G401 (cell line): ENCODE measurements at regions not wholly inside any gene's neighbourhood (a gene's known extent, or its start where the extent isn't known, plus 50 kb on each side); places are given as distances from the start of the nearest gene placed in this dataset.

Experiments used
- DNase-seq: peaks from one replicate; pipeline ENCODE4 v3.0.0-alpha.2; 2015; ENCODE audit warnings: low spot score
- in situ Hi-C: cut with HindIII; loops from 2 replicates; pipeline ENCODE4 v1.10.0; 2016; ENCODE audit warnings: low sequenced_read_pairs, mixed read lengths

DNA sequence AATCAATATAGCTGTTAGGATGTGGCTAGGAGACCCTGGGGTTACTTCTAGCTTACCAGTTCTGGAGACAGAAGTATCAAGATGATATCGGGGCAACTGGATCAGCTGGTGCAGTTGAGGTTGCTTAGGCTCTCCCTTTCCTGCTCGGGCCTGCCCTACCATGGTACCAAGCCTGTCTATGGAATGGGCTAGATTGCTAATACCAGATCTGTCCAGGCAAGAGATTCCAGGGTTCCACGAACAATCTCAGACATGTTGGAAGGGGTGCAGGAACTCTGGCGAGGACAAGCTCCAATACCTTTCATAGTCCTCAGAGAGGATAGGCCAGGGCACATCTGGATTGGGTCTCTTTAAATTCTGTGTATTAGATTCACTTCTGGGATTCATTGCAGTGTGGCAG, 53.8 kb downstream of the ADM start:
- DNase-seq: no peak
- in situ Hi-C loops: no loop called here

DNA sequence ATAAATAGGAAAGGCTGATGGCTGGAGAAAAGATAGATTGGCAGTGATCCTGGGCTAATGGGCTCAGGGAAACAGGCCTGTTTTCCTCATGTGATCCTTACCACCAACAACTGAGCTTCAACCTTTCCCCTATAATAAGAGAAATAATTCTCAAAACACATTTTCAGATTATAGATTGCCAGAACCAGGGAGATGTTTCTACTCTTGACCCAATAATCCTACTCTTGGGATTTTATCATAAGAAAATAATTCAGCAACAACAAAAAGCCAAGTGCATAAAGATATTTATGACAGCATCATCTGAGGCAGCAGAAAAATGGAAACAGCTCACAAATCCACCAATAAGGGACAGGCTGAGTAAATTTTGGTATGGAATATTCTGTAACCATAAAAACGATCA, 54.3 kb downstream of the ADM start:
- in situ Hi-C loops: no loop called here
- no peak for DNase-seq

DNA sequence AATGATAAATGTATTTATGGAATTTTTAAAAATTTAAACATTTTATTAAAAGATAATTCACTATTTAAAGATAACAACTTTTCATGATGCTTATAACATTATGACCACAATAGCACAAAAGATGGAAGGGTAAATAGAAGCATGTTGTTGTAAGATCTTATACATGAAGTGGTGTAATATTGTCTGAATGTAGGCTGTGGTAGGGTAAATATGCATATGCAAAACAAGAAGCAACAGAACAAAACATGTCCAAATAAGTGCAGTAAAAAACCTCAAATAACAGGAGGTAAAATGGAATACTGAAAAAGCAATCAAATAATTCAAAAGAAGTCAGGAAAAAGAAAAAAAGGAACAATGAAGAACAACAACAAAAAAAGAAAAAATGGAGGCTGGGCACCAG, 56.0 kb downstream of the ADM start:
- in situ Hi-C loops: no loop called here
- DNase-seq: no peak

DNA sequence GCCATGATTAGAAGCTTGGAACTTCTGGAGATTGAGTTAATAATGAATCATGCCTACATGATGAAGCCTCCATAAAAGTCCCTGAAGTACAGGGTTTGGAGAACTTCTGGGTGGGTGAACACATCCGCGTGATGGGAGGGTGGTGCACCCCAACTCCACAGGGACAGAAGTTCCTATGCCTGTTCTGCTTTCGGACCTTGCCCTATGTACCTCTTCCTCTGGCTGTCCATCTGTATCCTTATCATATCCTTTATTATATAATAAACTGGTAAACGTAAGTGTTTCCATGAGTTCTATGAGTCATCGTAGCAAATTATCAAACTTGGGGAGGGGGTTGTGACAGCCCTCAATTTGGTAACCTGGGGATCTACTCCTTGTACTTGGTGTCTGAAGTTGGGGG, 60.2 kb downstream of the ADM start:
- DNase-seq: no peak
- in situ Hi-C loops: no loop called here

DNA sequence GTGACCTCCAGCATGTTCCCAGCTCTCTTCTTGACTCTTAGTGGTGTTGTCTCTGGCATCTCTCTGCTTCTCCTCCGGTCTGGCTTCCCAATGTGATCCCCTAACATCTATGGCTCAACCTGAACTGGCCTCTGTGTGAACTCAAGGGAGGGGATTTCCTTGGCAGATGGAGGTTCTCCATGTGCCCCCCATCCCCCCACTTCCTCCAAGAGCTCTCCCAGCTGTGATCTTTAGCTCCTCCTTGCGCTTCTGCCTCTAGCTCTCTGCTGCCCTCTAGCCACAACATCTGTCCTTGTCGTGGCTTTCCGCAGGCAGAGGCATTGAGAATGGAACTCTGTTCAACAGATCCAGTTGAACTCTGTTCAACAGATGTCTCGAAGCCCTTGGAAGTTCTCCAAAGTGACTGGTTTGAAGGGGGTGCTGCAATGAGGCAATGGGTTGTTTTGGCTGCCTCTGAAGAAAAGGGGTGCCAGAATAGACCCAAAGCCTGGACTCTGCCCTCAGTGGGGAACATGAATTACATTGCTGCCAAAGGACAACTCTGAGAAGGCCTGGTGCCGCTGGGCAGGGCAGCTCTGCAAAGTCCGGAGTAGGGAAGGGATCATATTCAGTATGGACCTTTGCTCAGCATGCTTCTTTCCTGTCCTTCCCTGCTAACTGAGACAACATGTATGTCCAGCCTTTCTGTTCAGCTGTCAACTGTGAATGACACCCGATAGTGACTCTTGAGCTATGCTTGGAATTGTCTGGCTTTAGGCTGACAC, 61.9 kb downstream of the ADM start:
- in situ Hi-C loops: no loop called here

DNA sequence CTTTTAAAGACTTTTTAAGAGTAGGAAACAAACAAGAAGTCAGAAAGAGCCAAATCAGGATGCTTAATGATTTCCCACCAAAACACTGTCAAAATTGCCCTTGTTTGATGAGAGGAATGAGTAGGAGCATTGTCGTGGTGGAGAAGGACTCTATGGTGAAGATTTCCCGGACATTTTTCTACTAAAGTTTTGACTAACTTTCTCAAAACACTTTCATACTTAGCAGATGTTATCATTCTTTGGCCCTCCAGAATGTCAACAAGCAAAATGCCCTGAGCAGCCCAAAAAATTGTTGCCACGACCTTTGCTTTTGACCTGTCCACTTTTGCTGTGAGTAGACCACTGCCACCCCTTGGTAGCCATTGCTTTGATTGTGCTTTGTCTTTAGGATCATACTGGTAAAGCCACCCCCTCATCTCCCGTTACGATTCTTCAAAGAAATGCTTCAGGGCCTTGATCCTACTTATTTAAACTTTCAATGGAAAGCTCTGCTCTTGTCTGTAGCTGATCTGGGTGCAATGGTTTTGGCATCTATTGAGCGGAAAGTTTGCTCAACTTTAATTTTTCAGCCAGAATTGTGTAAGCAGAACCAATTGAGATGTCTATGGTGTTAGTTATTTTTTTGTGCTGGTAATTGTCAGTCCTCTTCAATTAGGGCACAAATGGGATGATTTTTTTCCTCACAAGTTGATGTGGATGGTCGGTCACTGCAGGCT, 67.2 kb downstream of the ADM start:
- in situ Hi-C loops: no loop called here

More for the DNA sequence above, 61.9 kb downstream of the ADM start:
- peak; percentile 52 for DNase-seq

DNA sequence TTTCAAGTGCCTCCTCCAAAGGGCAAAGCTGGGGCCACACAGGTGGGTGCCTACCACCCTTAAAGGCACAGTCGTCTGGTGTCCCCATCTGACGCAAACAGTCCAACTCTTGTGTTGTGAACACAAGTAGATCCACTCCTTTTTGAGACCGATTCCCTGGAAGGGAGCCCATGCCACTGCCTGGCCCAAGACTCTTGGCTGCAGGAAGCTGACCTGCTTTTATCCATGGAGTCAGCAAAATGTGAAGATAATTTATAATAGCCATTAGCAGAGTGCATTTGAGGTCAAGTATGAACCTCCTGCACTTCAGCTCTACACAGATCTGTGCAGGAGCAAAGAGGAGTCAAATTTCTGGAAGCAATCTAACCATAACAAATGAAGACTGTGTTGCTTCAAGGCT, 68.5 kb downstream of the ADM start:
- peak; percentile 22 for DNase-seq
- in situ Hi-C loops: no loop called here

More for the DNA sequence above, 67.2 kb downstream of the ADM start:
- DNase-seq: no peak

DNA sequence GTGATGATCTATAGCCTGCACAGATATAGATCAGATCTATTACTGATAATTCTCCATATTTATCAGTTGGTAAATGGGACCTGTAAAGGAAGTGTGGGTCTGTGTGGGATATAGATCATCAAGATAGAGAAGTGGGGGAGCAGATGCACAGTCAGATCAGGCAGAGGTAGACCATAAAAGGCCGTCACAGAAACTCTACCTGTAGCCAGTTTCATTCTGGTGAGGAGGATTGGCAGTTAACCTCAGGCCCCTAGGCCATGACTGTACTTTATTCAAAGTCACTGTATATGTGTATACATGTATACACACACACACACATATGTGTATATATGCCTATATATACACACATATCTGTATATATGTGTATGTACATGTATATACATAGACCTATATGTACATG, 69.1 kb downstream of the ADM start:
- in situ Hi-C loops: no loop called here
- DNase-seq: no peak

DNA sequence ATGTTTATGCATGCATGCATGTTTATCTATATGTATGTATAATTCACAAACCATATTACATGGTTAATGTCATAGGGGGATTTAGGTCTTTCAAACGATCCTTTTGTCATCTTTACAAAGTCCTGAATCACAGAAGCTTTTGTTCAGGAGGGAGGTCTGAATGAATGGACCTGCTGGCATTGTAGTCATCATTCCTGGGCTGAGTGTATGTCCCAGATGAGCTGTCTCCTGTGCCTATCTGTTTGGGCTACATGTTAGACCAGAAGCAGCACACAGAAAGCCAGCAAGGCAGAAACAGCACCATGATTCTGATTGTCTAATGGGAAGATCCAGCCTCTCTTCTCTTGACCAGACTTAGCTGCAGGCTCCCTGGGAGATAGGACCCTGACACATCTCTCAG, 69.5 kb downstream of the ADM start:
- no peak for DNase-seq
- in situ Hi-C loops: no loop called here

DNA sequence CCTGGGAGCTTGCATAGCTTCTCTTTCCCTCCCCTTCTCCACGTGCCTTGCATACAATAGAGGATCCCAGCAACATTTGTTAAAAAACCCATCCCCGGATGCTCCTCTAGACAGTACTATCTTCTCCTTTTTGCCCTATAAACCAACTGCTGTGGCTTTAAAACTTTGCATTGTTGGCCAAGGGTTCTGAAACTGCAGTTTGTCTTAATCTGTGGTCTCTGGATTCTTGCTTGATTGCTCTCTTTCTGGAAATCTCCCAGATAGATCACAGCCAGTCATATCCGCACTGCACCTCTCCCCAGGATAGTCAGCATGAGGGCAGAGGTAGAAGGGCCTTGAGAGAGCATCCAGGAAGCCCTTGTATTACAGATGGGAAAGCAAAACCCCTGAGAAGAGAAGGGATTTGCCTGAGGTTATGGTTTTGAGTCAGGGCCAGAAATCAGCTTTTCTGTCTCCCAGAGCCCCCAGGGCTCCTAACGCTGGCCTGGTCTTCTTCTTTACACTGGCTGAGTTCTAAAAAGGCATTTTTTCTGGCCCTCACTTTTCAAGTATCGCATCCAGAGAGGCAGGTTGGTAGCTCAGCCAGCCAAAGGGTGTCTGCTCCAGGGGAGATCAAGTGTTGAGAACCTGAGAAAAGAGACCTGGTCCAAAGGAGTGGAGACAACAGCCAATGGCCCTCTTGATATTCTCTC, 70.6 kb downstream of the ADM start:
- DNase-seq: no peak
- in situ Hi-C loops: no loop called here

DNA sequence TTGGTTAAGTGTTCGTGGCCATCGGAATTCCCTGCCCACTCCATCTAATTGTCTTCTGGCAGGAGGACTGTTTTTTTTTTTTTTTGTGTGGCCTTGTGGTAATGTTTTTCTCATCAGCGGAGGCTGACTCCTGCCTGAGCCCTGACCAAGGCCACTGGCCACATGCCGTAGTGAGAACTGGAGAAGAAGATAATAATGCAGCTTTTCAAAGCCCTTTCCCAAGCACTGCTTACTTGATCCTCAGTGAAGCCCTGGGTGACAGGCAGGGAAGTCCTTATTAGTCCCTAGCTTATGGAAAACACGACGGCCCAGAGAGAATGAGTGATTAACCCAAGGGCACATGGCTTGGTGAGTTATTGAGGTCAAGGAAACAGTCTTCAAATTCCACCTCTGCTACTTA, 71.2 kb downstream of the ADM start:
- DNase-seq: no peak
- in situ Hi-C loops: no loop called here

DNA sequence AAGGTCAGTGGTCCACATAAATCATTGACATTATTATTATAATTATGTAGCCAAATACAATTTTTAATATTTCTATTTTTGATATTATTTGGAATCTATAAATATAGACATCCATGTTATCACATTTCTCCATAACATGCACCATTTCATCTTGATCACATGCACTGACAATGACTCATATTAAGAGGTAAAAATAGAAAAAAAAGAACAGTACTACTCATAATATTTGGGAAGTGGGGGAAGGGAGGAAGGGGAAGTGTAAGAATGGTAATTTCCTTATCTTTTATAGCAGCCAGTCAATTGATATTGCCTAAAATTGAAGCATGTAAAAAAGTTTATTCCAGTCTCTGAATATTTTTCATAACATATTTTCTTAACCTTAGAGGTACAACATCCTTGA, 72.3 kb downstream of the ADM start:
- DNase-seq: no peak
- in situ Hi-C loops: no loop called here

DNA sequence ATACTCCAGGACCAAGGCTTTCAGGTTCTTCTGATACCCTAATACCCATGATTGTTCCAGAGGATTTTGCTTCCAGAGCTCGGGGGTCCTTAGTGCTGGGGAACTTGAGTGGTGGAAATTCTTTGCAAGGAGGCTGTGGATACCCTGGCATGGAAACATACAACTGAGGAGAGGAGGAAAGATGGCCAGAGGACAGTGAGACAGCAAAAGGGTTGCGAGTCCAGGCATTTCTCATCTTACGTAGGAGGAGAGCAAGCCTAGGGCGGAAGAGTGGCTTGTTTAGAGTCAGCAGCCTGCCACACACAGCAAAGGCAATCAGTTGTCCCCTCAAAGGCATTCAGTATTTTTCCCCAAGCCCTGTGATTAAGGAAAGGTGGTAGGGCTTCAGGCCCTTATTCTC, 73.5 kb downstream of the ADM start:
- DNase-seq: no peak
- in situ Hi-C loops: no loop called here

DNA sequence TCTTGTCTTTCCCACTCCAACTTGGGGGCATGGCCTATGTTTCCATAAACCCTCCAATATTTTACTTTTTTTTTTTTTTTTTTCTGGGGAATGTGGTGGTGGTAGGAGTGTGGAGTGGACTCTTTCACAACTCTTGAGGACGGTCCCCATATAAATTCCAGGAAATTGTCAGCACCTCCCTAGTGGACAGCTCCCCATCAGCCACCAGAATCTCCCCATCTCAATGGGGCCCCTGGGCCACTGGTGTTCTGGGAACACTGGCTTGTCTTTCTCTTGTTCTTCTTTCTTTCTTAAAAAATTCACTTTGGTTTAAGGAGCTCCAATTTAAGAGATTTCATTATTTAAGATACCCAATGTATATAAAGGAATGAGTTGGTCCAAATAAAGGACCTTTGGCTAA, 74.1 kb downstream of the ADM start:
- in situ Hi-C loops: no loop called here
- no peak for DNase-seq

DNA sequence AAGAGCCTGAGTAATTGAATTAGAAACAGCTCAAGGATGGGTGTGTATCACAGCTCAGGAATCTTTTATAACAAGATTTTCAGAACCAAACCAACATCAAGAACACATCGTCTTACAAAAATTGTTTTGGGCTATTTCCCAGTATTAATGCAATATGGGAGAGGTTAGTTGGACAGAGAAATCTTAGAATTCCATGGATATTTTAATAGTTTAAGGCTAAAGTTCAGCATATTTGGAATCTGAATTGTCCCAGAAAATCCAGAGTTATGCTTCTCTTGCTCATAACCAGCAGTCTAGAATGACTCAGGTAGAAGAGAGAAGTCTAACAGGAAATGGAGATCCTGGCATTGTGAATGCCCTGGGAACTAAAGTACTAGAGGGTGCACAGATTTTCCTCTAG, 74.6 kb downstream of the ADM start:
- no peak for DNase-seq
- in situ Hi-C loops: no loop called here

DNA sequence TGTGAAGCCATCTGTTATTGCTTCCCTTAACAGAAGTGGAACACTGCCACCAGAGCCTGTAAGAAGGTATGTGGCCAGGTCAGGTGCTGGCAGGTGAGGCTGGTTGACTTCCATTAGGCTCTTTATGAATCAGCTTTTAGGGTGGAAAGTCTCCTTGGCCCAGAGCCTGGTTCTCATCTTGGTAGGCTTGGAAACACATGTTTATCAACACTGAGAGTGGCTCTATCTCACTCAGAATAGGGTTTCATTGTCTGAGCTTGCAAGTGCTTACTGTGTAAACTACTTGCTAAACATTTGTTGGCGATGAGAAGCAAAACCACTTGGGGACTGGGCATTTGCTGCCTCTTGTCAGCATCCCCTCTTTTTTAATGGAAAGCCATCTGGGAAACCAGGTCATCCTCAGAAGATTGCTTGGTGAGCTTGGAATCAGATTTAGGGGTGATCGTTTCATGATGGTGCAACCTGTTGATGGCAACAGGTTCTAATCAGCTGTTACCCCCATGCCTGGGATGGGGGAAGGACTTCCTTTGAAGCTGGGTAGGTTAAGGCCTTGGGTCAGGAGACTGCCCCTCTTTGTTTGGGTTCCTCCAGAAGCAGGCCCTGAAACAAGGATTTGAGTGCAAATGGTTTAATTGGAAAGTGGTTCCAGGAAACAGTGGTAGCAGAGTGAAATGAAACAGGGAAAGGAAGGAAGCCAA, 75.0 kb upstream of the AMPD3 start:
- in situ Hi-C loops: no loop called here
- no peak for DNase-seq

DNA sequence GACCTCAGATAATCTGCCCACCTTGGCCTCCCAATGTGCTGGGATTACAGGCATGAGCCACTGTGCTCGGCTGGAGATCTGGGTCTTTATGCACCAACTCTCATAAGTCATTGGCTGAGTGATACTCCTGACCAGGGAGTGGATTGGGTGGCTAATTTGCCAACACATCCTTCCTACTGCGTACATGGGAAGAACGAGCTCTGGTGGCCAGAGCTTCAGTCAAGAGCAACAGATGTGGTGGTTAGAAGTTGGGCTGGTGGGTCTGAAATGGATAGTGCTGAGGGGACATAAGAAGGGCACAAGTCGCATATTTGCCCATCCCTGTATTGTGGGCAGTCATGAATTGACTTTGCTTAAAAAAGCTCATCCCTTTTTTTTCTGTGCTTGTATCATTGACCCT, 74.1 kb upstream of the AMPD3 start:
- no peak for DNase-seq
- in situ Hi-C loops: no loop called here

DNA sequence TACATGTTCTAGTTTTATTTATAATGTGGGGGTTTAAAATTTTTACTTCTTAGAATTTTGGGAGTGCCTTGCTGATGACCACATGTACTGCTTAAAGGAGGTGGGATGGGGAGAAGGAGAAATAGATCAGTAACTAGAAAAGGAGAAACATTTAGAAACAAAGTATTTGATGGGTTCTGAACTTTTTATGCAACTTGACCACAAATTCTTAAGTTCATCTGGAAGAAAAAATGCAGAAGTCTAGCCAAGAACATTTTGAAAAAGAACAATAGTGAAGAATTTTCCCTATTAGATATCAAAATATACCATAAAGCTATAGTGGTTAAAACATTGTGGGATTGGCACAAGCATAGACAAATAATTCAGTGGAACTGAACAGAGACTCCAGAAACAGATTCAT, 73.3 kb upstream of the AMPD3 start:
- in situ Hi-C loops: no loop called here
- no peak for DNase-seq

DNA sequence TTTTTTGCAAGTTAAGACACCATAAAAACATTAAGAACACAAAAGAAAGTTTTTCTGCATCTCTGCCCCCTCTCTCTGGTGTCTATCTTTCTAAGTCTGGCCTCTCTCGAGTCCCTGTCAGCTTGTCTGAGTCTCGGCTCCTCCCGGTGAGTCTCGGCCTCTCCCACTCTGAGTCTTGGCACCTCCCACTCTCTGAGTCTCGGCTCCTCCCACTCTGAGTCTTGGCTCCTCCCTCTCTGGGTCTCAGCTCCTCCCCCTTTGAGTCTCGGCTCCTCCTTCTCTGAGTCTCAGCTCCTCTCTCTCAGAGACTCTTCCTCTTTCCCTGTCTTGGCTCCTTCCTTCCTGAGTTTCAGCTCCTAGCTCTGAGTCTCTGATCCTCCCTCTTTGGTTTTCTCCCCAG, 72.5 kb upstream of the AMPD3 start:
- DNase-seq: no peak
- in situ Hi-C loops: no loop called here

DNA sequence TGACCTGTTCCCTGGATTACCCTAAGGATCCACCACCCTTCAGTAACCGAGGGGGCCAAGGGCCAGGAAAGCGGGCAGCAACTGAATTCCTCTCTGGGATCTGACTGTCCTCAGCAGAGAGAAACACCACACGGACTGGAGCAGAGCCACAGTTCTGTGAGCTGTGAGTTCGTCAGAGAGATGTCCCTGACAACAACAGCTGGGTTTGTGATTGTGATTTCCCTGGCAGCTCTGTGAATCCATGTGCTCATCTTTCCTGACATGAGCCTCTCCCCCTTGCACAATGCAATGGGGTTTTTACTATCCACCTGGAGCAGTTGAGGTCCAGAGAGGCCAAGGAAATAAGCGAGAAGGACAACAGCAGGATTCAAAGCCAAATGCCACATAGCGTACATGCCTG, 69.4 kb upstream of the AMPD3 start:
- no peak for DNase-seq
- in situ Hi-C loops: no loop called here
